ENCODE measurements at regions not wholly inside any gene's neighbourhood (a gene's known extent, or its start where the extent isn't known, plus 50 kb on each side); places are given as distances from the start of the nearest gene placed in this dataset.
"Not testable (repeated sequence)": the region's sequence is repeated elsewhere in the genome, so short reads cannot be mapped to it uniquely, and the experiment has no call there.

DNA sequence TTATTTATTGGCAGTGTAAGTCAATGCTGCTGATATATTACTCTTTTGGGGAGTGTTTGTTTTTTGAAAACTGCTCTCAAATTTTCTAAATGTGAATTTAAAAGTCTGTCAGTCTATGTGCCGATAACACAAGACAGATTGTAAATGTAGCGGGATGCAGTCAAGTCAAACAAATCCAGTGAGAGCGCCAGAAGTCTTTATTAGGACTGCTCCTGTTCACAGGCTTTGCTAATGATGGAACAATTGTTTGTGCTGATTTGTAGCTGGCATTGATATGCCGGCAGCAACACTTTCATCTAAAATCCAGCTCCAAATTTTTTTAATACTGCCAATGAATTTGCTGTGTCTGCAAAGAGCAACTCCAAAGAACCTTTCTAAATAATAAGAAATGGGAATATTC is 78.7 kb upstream of the TET2 start:
- ATAC-seq: no peak
- TF ChIP-seq, protein P1, sequence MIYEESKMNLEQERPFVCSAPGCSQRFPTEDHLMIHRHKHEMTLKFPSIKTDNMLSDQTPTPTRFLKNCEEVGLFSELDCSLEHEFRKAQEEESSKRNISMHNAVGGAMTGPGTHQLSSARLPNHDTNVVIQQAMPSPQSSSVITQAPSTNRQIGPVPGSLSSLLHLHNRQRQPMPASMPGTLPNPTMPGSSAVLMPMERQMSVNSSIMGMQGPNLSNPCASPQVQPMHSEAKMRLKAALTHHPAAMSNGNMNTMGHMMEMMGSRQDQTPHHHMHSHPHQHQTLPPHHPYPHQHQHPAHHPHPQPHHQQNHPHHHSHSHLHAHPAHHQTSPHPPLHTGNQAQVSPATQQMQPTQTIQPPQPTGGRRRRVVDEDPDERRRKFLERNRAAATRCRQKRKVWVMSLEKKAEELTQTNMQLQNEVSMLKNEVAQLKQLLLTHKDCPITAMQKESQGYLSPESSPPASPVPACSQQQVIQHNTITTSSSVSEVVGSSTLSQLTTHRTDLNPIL (CRISPR knock-in tag; IDR thresholded peaks at IDR 0.05; ENCODE audit: low read depth): no peak

DNA sequence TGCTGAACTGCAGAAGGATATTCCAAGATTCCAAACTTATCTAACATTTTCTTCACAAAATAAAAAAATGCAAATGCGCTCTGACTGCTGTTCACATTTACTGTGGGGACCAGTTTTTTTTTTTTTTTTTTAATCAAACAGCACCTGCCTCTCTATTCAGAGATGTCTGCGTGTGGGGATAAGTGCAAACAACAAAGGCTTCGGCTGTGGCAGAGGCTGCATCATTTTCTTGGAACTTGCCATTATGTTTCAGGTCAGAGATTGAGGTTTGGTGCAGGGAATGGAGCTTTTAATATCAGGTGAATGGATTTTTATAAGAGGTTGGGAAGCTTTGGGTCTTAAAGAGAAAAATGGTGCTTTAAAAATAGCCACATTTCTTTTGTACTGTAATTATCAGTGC is 78.2 kb upstream of the TET2 start:
- no peak for ATAC-seq
- no peak for TF ChIP-seq TCF4 (CRISPR knock-in tag; IDR thresholded peaks at IDR 0.05; ENCODE audit: borderline replicate concordance)
- TF ChIP-seq GLIS3 (CRISPR knock-in tag; IDR thresholded peaks at IDR 0.05): no peak
- no peak for TF ChIP-seq ZC3H10 (CRISPR knock-in tag; IDR thresholded peaks at IDR 0.05)

DNA sequence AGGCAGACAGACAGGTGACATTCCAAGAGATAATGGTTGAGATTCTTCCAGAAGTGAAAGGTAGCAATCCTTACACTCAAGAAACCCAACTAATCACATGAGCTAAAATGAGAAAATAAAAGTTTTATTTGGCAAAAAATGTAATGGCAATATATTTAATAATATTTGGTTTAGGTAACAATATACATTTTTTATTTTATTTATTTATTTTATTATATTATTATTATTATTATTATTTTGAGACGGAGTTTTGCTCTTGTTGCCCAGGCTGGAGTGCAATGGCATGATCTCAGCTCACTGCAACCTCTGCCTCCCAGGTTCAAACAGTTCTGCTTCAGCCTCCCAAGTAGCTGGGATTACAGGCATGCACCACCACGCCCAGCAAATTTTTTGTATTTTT is 74.6 kb upstream of the TET2 start:
- ATAC-seq: not testable (repeated sequence)

DNA sequence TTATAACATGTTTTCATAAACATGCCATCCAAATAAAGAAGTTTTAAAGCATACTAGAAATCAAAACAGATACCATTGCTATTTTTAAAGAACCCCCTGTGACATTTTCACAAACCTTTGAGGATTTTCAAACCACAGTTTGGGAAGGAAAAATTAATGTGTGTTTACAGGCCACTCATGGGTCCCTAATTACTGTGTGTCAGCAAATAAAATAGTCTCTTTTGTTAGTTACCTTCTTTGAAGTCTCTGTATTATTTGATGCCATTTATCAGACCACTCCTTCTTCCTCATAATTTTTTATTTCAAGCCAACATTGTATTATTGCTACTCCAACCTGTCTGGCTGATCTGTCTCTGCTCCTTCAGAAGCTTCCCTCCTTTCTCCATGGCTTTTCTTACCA is 72.6 kb upstream of the TET2 start:
- no peak for ATAC-seq
- no peak for TF ChIP-seq ZFP3 (CRISPR knock-in tag; IDR thresholded peaks at IDR 0.05)
- TF ChIP-seq TCF4 (CRISPR knock-in tag; IDR thresholded peaks at IDR 0.05; ENCODE audit: borderline replicate concordance): no peak
- no peak for TF ChIP-seq PPARA (CRISPR knock-in tag; IDR thresholded peaks at IDR 0.05; ENCODE audit: borderline replicate concordance)
- no peak for TF ChIP-seq TOX (CRISPR knock-in tag; IDR thresholded peaks at IDR 0.05; ENCODE audit: borderline replicate concordance)
- no peak for TF ChIP-seq BACH2 (CRISPR knock-in tag; IDR thresholded peaks at IDR 0.05; ENCODE audit: borderline replicate concordance)
- TF ChIP-seq GLIS3 (CRISPR knock-in tag; IDR thresholded peaks at IDR 0.05): no peak
- TF ChIP-seq, protein P1 (CRISPR knock-in tag; IDR thresholded peaks at IDR 0.05; ENCODE audit: low read depth): no peak
- TF ChIP-seq ZC3H10 (CRISPR knock-in tag; IDR thresholded peaks at IDR 0.05): no peak
- TF ChIP-seq, protein P2, sequence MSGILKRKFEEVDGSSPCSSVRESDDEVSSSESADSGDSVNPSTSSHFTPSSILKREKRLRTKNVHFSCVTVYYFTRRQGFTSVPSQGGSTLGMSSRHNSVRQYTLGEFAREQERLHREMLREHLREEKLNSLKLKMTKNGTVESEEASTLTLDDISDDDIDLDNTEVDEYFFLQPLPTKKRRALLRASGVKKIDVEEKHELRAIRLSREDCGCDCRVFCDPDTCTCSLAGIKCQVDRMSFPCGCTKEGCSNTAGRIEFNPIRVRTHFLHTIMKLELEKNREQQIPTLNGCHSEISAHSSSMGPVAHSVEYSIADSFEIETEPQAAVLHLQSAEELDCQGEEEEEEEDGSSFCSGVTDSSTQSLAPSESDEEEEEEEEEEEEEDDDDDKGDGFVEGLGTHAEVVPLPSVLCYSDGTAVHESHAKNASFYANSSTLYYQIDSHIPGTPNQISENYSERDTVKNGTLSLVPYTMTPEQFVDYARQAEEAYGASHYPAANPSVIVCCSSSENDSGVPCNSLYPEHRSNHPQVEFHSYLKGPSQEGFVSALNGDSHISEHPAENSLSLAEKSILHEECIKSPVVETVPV (CRISPR knock-in tag; IDR thresholded peaks at IDR 0.05): no peak
- TF ChIP-seq, protein P3, sequence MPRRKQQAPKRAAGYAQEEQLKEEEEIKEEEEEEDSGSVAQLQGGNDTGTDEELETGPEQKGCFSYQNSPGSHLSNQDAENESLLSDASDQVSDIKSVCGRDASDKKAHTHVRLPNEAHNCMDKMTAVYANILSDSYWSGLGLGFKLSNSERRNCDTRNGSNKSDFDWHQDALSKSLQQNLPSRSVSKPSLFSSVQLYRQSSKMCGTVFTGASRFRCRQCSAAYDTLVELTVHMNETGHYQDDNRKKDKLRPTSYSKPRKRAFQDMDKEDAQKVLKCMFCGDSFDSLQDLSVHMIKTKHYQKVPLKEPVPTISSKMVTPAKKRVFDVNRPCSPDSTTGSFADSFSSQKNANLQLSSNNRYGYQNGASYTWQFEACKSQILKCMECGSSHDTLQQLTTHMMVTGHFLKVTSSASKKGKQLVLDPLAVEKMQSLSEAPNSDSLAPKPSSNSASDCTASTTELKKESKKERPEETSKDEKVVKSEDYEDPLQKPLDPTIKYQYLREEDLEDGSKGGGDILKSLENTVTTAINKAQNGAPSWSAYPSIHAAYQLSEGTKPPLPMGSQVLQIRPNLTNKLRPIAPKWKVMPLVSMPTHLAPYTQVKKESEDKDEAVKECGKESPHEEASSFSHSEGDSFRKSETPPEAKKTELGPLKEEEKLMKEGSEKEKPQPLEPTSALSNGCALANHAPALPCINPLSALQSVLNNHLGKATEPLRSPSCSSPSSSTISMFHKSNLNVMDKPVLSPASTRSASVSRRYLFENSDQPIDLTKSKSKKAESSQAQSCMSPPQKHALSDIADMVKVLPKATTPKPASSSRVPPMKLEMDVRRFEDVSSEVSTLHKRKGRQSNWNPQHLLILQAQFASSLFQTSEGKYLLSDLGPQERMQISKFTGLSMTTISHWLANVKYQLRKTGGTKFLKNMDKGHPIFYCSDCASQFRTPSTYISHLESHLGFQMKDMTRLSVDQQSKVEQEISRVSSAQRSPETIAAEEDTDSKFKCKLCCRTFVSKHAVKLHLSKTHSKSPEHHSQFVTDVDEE (CRISPR knock-in tag; IDR thresholded peaks at IDR 0.05): no peak
- no peak for TF ChIP-seq ESRRG (CRISPR knock-in tag; IDR thresholded peaks at IDR 0.05)
- no peak for TF ChIP-seq CSDC2 (CRISPR knock-in tag; IDR thresholded peaks at IDR 0.05)

DNA sequence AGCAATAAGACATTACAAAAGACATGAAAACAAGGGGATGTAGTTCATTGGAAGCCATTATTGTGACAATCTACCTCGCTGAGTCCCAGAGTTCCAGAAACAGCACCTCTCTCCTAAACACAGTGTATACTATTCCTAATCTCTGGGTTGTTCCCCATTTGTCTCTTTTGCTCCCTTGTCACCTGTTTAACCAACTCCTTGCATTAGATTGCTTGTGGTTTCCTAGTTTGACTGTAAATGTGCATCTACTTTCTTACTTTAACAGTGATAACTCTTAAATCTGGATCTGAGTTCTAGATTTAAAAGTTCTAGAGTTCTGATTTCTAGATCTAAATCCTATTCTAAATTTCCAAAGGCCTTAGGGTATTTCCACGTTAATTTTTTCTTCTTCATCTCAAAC is 71.6 kb upstream of the TET2 start:
- ATAC-seq: no peak
- no peak for TF ChIP-seq CSDC2 (CRISPR knock-in tag; IDR thresholded peaks at IDR 0.05)
- no peak for TF ChIP-seq SNAI2 (CRISPR knock-in tag; IDR thresholded peaks at IDR 0.05)
- no peak for TF ChIP-seq OSR1 (CRISPR knock-in tag; IDR thresholded peaks at IDR 0.05)
- no peak for TF ChIP-seq TCF4 (CRISPR knock-in tag; IDR thresholded peaks at IDR 0.05; ENCODE audit: borderline replicate concordance)
- no peak for TF ChIP-seq ARNTL (CRISPR knock-in tag; IDR thresholded peaks at IDR 0.05; ENCODE audit: borderline replicate concordance, low read depth)
- no peak for TF ChIP-seq PPARA (CRISPR knock-in tag; IDR thresholded peaks at IDR 0.05; ENCODE audit: borderline replicate concordance)
- TF ChIP-seq, protein P3 (CRISPR knock-in tag; IDR thresholded peaks at IDR 0.05): no peak
- TF ChIP-seq, protein P4, sequence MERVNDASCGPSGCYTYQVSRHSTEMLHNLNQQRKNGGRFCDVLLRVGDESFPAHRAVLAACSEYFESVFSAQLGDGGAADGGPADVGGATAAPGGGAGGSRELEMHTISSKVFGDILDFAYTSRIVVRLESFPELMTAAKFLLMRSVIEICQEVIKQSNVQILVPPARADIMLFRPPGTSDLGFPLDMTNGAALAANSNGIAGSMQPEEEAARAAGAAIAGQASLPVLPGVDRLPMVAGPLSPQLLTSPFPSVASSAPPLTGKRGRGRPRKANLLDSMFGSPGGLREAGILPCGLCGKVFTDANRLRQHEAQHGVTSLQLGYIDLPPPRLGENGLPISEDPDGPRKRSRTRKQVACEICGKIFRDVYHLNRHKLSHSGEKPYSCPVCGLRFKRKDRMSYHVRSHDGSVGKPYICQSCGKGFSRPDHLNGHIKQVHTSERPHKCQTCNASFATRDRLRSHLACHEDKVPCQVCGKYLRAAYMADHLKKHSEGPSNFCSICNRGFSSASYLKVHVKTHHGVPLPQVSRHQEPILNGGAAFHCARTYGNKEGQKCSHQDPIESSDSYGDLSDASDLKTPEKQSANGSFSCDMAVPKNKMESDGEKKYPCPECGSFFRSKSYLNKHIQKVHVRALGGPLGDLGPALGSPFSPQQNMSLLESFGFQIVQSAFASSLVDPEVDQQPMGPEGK (CRISPR knock-in tag; IDR thresholded peaks at IDR 0.05; ENCODE audit: borderline replicate concordance): no peak
- TF ChIP-seq ZC3H10 (CRISPR knock-in tag; IDR thresholded peaks at IDR 0.05): no peak
- TF ChIP-seq, protein P5, sequence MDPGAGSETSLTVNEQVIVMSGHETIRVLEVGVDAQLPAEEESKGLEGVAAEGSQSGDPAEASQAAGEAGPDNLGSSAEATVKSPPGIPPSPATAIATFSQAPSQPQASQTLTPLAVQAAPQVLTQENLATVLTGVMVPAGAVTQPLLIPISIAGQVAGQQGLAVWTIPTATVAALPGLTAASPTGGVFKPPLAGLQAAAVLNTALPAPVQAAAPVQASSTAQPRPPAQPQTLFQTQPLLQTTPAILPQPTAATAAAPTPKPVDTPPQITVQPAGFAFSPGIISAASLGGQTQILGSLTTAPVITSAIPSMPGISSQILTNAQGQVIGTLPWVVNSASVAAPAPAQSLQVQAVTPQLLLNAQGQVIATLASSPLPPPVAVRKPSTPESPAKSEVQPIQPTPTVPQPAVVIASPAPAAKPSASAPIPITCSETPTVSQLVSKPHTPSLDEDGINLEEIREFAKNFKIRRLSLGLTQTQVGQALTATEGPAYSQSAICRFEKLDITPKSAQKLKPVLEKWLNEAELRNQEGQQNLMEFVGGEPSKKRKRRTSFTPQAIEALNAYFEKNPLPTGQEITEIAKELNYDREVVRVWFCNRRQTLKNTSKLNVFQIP (CRISPR knock-in tag; IDR thresholded peaks at IDR 0.05; ENCODE audit: borderline replicate concordance, low read depth): no peak
- TF ChIP-seq ZNF70 (CRISPR knock-in tag; IDR thresholded peaks at IDR 0.05): no peak
- no peak for TF ChIP-seq ZNF8 (CRISPR knock-in tag; IDR thresholded peaks at IDR 0.05)
- TF ChIP-seq, protein P1 (CRISPR knock-in tag; IDR thresholded peaks at IDR 0.05; ENCODE audit: low read depth): no peak
- TF ChIP-seq ESRRG (CRISPR knock-in tag; IDR thresholded peaks at IDR 0.05): no peak

Data from SK-N-SH treated with all-trans-retinoic acid at 6 μM for 48 hours (cell line).